ENCODE measurements at regions not wholly inside any gene's neighbourhood (a gene's known extent, or its start where the extent isn't known, plus 50 kb on each side); places are given as distances from the start of the nearest gene placed in this dataset.

DNA sequence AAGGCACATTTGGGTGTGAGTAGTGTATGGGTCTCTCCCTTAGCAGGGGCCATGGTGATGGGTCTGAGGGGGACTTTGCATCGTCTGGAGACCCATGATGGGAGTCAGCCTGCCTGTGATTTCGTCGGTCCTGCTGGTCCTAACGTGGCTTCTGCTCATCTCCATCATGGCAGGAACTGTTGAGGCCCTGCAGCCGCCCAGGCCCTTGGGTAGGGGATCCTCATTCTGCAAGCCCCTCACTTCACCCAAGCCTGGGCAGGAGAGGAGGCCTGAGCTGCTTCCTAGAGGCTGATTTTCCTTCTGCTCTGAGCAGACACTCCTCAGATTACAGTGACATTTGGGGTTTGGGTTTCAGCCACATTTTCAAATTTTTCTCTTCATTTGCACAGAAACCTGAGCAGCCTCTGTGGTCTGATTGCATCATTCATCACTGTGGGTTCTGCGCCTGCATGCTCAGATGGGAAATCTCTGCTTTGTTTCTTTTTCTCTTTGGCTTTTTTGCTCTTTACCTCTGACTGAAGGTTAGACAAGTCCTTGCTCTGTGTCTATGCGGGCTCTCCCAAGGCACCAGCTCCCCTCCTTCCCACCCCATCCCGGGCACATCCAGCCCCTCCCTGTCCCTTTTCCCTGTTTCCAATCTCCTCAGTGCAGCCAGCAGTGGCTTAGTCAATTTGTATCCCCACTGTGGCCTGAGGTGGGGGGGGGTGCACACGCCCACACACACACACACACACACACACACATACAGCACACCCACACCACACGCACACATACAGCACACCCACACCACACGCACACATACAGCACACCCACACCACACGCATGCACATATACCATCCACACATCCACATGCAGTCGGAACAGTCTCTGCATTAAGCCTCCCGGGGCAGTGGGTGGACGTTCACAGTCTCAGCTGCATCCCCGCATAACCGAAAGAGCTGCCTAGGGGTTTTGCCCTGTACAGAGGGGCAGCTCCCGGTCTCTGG is 305.4 kb upstream of the HS6ST1 start:
- DNase-seq = no peak

DNA sequence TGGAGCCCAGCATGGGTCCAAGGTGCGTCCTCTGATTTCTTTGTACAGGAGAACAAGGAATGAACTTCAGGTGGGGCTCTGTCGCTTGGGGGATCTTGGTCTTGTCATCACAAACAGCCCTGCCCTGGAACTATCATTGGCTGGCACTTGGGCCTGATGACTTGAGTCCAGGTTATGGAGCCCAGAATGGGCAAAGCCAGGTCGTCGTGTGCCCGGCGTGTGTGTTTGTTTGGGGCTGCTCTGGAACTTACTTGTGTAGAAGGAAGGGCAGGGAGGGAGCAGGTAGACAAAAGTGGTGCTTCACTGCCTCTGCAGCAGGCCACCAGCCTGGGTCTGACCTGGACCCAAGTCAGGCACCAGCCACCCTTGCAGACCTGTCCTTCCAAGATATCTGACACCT is 306.3 kb upstream of the HS6ST1 start:
- no peak for DNase-seq

DNA sequence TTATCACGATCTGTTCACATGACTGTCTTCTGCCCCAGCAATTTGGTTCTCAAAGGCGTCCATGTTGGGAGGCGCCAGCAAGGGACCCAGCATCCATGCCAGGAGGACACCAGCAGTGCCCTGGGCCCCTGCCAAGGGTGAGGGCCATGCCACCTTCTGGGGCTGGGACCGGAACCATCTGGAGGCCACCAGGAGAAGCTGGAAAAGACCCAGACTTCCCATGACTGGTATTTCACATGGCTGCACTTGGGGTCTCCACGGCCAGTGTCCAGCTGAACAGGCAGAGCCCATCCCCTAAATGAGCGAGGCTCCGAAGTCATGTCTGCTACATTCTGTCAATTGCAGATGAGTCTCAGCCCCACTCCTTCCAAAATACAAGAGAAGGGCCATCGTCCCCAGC is 306.8 kb upstream of the HS6ST1 start:
- DNase-seq = no peak

DNA sequence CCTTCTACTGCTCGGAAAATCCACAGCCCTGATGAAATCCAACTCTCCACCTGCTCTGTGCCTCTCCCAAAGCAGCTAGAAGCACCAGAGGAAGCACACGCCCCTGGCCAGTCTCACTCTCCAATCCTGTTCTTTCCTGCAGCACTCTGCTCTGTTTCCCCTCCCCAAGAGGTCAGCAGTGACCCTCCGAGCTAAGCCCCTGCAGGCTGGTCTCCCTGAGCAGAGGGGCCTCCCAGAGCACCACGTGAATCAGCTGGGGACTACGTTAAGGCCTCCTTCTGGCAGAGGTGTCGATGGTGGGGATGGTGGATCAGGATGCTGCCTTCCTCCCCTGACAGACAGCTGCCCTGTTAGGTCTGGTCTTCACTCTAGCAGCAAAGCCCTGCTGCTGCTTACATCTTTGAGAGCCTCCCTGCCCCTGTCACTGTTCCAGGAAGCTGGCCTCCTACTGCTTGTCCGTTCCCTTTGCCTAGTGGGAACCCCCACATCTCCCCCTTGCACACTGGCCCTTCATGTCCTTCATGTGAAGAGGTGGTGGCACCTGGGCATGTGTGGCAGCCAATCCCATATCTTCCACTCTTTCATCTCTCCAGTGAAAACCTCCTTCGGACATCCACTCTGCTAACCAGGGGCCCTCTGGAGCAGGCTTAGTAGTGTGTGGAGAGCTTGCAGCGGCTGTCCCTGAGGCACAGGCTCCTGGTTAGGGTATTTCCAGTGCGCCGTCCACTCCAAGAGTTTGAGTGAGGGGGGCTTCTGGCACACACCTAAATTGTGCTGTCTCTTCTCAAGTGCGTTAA is 307.5 kb upstream of the HS6ST1 start:
- DNase-seq = no peak

DNA sequence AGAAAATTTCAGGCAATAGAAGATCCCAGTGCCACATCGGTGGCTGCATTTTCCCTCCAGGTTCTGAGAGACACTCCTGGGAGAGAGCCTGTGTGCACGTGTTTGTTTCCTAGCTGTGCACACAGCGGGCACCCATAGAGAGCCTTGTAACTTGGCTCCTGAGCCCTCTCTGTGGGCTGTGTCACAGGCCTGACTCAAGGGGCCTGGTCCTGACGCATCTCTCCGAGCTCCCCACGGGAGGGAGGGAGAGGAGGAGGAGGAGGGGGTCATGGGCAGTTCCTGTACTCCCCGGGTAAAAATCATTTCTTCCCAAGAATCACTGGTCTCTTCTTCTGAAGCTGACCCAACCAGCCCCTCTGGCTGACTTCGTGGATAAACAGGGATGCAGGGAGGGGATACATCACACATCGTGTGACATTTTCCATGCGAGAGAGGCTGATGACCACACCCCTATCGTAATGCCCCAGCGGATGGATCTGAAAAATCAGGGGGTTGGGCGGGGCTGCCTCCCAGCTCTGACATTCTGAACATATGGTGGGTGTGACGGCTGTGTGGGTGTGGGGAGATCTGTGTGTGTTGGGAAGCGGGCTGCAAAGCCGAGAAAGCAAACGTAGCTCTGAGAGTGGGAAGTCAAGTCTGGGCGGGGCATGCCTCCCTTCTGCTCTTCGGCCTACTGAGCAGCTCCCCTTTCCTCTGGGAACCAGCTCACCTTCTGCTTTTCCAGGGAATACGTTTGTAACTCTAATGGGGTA is 308.3 kb upstream of the HS6ST1 start:
- DNase-seq = no peak

DNA sequence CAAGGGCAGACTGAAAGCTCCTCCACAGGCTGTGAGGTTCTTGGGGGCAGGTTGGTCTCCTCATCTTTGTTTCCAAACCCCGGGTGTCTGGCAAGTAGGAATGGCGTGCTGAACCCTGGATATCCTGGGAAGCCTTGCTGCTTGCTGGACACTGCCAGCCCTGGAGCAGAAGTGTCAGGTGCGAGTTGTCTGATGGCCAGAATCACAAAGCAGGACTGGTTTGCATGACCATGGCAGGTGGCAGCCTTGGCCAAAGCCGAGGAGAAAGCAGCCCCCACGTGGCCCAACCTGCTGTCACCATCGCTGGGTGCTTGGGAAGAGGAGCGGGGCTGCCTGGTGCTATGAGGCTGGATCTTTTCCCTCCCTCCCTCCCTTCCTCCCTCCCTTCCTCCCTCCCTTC is 309.5 kb upstream of the HS6ST1 start:
- DNase-seq = no peak

DNA sequence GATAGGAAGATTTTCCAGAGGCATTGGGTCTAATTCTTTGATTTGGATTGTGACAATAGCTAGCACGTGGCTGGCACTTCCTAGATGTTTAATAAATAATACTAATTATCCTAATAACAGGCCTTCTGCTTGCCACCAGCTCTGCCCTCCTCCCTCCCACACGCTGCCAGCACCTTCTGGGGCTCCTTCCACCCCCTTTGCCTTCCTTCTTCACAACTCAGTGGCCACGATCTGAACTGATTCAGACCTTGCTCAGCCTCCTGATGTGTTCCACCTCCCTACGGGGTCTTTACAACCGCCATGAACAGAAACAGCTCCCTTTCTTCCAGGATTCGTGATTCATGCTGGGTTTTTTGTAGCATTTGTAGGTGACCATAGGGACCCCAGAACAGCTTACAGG is 310.3 kb upstream of the HS6ST1 start:
- DNase-seq = no peak

DNA sequence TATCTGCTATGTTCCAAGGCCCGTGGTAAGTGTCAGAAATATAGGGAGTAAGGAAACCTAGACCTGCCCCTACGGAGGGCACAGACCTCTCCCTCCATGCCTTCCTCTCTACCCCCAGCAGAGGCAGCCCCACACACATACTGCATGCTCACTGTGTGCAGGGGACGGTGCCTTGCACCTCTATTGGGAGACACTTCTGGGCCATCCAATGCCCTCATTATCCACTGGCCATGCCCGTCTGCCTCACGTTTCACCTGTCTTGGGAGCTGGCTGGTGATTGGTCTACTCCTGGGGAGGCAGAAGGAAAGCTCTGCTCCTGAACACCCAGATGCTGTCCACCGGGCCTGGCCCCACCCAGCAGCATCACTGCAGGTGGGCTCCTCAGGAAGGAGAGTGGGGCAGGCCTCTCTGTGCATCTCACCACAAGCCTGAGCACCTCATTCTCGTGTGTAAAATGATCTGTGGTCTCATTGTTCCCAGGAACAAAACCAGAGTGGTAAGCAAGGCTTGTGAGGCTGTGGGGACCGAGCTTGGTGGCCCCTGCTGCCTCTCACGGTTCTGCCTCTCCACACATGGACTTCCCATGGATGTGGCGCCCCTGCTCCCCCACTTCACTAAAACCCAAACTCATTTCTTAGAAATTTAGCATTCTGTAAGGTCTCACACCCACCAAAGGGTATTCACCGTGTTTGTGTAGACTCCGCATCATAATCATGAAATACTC is 312.5 kb upstream of the HS6ST1 start:
- no peak for DNase-seq

DNA sequence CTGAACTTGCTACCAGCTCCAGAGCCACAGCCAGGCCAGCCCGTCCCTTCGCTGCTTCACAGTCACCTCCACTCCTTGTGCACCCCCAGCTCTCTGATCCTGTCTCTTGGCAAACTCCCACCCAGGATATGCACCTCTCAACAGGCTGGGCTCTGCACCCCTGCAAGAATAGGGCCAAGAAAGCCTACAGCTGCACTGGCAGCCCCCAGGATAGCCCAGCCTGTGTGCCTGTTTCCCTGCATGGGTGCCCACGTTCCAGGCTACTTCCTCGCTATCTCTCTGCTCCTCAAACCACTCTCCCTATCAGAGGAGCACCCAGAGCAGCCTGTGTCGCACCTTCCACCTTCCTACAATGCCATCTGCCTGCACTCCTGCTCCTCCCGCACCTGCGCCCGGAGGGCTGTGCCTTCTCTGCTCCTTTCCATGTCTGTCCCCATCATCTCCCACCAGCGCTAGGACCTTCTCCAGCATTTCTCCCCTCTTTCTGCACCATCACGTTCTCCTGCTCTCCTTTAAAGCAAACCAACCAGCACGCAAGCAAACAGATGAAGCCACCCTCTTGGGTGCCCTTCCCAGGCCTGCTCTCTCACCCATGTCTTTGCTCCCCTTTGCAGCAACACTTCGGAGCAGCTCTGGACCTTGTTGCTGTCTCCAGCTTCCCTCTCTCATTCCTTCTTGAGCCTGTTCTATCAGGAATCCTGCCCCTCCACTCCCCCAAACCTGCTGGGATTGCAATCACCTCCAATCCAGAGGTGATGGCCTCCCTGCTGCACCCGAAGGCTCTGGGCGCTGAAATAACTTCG is 313.2 kb upstream of the HS6ST1 start:
- DNase-seq = no peak

DNA sequence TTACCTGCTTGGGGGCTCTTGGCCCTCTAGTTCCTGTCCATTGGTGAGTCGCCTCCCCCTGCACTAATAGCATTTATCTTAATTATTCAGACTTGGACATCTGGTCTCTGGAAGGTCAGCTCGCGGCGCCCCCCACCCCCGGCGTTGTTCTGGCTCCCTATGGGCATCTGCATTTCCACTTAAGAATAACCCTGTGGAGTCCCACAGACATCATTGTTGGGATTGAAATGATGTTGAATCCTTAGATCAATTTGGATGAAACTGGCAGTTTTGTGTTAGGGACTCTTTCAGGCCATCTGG is 313.8 kb upstream of the HS6ST1 start:
- DNase-seq = no peak

DNA sequence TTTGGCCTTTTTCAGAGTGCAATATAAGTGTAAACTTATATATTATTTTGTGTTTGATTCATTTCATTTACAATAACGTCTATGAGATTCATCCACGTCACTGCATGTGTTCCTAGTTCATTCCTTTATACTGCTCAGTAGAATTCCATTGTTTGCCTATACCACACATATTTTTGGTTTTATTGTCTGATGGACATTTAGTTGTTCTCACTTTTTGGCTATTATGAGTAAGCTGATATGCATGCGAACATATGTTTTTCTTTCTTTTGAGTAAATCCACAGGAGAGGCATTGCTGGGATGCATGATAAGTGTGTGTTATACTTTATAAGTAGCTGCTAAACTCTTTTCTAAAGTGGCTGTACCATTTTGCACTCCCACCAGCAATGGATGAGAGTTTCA is 314.8 kb upstream of the HS6ST1 start:
- DNase-seq = no peak

DNA sequence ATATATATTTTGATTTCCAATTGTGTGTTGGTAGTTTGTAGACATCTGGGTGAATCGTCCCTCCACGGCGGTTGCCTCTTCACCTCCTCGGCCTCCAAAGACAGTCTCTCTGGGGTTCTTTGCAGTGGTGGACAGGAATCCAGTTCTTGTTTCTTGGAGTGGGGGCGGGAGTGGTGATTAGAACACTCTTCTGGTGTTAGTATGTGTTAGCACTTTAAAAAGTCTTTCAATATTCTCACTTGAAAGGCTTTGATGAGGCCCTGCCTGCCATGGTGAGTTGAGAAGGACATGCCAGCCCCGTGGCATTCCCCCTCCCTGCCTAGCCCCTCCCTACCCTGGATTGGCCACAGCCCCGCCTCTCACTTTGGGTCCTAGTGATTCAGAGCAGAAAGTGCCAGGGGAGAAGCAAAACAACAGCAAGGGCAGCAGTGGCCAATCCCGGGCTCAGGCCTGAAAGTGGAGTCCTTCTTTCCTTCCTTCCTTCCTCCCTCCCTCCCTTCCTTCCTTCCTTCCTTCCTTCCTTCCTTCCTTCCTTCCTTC is 316.8 kb upstream of the HS6ST1 start:
- no peak for DNase-seq

DNA sequence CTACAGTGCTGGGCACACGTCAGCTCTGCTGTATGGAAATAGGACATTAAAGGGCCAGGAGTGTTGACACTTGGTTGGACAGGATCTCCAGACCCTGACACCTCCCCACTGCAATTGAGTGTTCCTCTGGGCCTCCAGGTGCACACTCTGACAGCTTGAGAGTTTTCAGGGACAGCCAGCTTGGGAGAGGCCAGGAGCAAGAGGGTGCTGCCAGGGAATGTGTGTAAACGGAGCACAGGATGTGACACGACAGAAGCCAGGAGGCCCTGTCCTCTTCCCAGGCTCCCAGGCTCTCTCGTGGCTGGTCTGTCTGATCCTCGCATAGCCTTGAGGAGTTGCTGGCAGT is 318.1 kb upstream of the HS6ST1 start:
- DNase-seq = no peak

DNA sequence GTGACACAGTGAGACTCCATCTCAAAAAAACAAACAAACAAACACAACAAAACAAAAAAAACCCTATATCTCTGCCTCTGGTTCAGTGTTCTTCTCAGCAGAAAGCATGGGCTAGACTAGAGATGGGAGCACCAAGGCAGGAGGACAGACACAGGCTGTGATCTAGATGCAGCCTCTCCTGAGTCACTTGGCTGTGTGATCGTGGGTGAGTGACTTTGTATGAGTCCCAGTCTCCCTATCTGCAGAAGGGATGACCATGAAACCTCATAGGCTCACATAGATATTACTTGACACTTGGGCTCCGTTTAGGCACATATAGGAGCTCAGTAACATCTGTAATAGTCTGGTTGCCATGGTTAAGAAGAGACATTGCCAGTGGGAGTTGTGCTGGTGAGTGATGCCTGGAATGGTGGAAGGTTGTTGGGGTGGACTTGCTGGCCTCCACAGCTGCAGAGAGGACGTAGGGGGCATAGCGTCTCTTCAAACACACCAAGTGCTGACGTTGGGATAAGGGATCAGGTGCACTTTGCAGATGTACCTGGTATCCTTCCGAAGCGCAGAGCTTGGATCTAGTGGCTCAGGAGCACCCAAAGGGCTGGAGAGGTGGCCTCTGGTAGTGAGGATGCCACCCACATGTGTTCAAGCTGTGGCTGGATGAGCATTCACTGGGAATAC is 318.9 kb upstream of the HS6ST1 start:
- no peak for DNase-seq

DNA sequence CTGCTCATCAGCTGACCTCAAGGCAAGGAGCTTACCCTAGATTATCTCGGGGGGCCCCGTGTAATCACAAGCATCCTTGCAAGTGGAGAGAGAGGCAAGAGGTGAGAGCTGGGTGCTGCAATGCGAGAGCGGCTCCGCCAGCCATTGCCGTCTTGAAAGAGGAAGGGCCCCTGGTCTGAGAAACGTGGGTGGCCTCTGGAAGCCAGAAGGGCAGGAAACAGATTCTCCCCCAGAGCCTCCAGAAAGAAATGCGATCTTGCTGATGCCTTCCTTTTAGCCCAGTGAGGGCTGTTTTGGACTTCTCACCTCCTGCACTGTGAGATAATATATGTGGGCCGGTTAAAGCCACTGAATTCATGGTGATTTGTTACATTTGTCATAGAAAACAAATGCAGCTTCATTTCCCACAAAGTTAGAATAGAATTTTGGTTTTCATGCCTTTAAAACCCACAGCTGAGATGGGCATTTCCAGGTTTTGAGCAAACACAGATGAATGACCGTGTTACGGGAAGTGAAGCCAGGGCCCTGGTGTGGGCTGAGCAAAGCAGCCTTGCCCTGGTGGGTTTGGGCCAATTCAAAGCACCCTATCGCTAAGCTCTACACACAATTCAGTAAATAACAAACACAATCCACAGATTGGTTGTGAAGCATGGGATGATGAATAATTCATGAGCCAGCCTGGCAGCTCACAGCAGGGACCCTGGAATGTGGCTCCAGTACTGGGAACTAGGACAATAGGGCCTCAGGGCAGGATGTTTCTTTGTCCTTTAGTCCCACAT is 319.9 kb upstream of the HS6ST1 start:
- DNase-seq = no peak

DNA sequence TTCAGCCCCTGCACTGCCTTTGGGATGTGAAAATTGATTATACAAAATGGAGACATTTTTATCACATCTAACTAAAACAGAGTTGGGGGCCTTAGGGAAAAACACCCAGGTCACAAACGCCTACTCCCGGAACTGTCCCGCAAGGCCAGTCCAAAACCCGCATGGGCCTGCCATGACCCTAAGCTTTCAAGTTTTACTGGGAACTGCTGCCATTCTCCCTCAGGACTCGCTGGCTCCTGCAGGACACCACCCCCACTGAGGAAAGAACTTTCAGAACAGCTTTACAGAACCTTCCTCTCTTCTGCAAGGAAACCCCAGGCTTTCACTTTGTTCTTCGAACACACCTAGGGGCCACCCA is 320.4 kb upstream of the HS6ST1 start:
- DNase-seq = no peak

DNA sequence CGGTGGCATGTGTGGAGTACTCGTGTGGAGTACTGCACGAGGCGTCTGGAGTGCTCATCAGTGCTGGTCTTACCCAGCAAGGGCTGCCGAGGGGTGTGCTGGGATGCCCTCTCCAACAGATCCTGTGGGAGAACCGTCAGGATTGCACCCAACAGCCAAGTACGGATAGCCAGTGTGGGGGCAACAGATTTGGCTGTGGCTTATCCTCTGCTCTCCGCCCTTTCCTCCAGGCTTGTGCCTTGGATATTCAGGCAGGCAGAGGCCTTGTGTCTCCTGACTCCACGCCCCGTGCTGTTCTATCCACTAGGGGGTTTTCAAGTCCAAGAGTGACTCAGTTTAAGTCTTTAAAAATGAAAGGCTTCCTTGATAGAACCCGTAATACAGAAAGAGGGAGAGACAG is 321.0 kb upstream of the HS6ST1 start:
- DNase-seq = no peak

DNA sequence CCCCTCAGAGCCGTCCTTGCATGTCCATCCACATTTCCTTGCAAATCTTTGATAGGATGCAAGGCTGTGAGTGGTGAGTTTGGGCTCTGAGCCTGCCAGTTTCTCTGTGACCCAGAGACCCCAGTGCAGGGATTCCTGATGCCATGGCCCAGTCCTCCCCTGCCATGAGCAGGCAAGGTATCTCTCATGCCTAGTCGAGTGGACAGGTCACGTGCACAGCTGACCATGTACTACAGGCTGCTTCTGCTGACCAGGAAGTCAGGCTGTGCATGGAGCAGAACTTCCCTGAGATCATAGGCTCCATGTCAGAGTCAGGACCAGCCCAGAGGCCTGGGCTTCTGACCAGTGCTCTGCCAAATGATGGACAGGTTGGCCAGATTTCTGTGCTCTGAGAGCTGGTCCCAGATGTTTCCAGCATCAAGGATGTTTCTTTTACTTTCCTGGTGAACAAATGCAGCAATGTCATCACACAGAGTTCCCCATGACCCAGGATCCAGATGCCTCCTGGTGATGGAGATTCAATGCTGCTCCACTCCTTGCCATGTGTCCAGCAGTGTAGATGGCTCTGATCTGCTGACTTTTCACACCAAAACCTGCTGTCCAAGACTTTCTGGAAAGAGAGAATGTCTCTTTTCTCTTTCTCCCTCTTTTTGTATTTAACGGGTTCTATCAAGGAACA is 321.6 kb upstream of the HS6ST1 start:
- no peak for DNase-seq

DNA sequence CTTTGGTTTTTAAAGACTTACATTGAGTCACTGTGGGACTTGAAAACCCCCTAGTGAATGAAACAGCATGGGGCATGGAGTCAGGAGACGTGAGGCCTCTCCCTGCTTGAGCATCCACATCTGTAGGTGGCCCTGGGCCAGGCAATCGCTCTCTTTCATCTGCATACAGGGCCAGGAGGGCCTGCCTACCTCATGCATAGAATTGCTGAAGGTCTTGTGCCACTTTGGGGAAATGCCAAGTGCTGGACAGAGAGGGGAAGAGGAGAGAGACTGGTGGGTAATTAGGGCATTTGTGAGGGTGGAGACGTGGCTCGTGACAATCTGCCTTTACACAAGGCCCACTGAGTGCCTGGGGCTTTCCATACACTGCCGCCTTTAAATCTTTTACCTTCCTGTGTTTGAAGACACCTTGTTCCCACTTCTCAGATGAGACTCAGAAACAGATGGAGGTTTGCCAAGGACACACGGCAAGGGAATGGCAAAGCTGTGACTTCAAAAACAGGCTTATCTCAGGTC is 322.2 kb upstream of the HS6ST1 start:
- DNase-seq = no peak
